ENCODE measurements at regions not wholly inside any gene's neighbourhood (a gene's known extent, or its start where the extent isn't known, plus 50 kb on each side); places are given as distances from the start of the nearest gene placed in this dataset.

- TF ChIP-seq TOX (CRISPR knock-in tag; IDR thresholded peaks at IDR 0.05; ENCODE audit: borderline replicate concordance): no peak
- TF ChIP-seq OSR1 (CRISPR knock-in tag; IDR thresholded peaks at IDR 0.05): no peak
- no peak for TF ChIP-seq ISL1 (CRISPR knock-in tag; IDR thresholded peaks at IDR 0.05)
- TF ChIP-seq POU6F1 (CRISPR knock-in tag; IDR thresholded peaks at IDR 0.05; ENCODE audit: borderline replicate concordance, low read depth): no peak
- no peak for TF ChIP-seq ARNTL (CRISPR knock-in tag; IDR thresholded peaks at IDR 0.05; ENCODE audit: borderline replicate concordance, low read depth)
- no peak for TF ChIP-seq ZC3H10 (CRISPR knock-in tag; IDR thresholded peaks at IDR 0.05)
- TF ChIP-seq SNAI2 (CRISPR knock-in tag; IDR thresholded peaks at IDR 0.05): no peak
- TF ChIP-seq ZNF8 (CRISPR knock-in tag; IDR thresholded peaks at IDR 0.05): no peak
- TF ChIP-seq CSRNP3 (CRISPR knock-in tag; IDR thresholded peaks at IDR 0.05): no peak
- no peak for TF ChIP-seq TCF4 (CRISPR knock-in tag; IDR thresholded peaks at IDR 0.05; ENCODE audit: borderline replicate concordance)
- TF ChIP-seq ZFP3 (CRISPR knock-in tag; IDR thresholded peaks at IDR 0.05): no peak
- TF ChIP-seq, protein P1, sequence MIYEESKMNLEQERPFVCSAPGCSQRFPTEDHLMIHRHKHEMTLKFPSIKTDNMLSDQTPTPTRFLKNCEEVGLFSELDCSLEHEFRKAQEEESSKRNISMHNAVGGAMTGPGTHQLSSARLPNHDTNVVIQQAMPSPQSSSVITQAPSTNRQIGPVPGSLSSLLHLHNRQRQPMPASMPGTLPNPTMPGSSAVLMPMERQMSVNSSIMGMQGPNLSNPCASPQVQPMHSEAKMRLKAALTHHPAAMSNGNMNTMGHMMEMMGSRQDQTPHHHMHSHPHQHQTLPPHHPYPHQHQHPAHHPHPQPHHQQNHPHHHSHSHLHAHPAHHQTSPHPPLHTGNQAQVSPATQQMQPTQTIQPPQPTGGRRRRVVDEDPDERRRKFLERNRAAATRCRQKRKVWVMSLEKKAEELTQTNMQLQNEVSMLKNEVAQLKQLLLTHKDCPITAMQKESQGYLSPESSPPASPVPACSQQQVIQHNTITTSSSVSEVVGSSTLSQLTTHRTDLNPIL (CRISPR knock-in tag; IDR thresholded peaks at IDR 0.05; ENCODE audit: low read depth): no peak
These were observed 61.5 kb upstream of the ALKAL2 start for GRCh38 chr2:349390-349789.
